ENCODE measurements at regions not wholly inside any gene's neighbourhood (a gene's known extent, or its start where the extent isn't known, plus 50 kb on each side); places are given as distances from the start of the nearest gene placed in this dataset.

- CTCF ChIA-PET = no interaction called here
- intact Hi-C loops (cut with micrococcal nuclease; ENCODE audit: unreplicated experiment) = no loop called here
These were observed 472.8 kb downstream of the CCDC171 start for GRCh38 chr9:16025627-16026026.

GRCh38 chr9:16026886-16027285, 474.0 kb downstream of the CCDC171 start:
- POLR2A ChIA-PET = no interaction called here
- Histone ChIP-seq H3K4me3 (ENCODE audit: low read depth in 2 of 2, low read length in 2 of 2) (no peak overlapping the region), H3K27ac (ENCODE audit: low read length) (no peak overlapping the region), H3K4me1 (ENCODE audit: control insufficient read depth, insufficient read depth, low read length) (no peaks in the 10 kb centered on the region), H3K9me3 (ENCODE audit: control insufficient read depth, insufficient read depth, low read depth, low read length) (no peaks in the 10 kb centered on the region), H3K27me3 (ENCODE audit: control insufficient read depth, insufficient read depth, low read length) (no peaks in the 10 kb centered on the region), H3K36me3 (ENCODE audit: control insufficient read depth, insufficient read depth, low read length) (no peaks in the 10 kb centered on the region)
- ATAC-seq (no peak), DNase-seq (ENCODE audit: low read depth, low spot score) (no peak)
- CTCF ChIA-PET = no interaction called here
- TF ChIP-seq CTCF (IDR thresholded peaks at IDR 0.05) (no peak), TCF7L2 (IDR thresholded peaks at IDR 0.05; ENCODE audit: low read depth, low read length) (no peak), REST (IDR thresholded peaks at IDR 0.05; ENCODE audit: insufficient read depth in 1 of 2, low read depth in 2 of 2, low read length in 1 of 2) (no peak), SIN3A (IDR thresholded peaks at IDR 0.05; ENCODE audit: borderline replicate concordance, insufficient read depth, low read depth, low read length) (no peak)
- intact Hi-C loops (cut with micrococcal nuclease; ENCODE audit: unreplicated experiment) (no loop called here), in situ Hi-C loops (cut with HindIII; ENCODE audit: low pct_unique_long_range_greater_than_20kb, low sequenced_read_pairs) (no loop called here)
- BruUV-seq (replicated peaks) = no TSS peak

More at GRCh38 chr9:16025627-16026026, 472.8 kb downstream of the CCDC171 start:
- H3K36me3 ChIP-seq (ENCODE audit: control insufficient read depth, insufficient read depth, low read length) = no peaks in the 10 kb centered on the region
- BruUV-seq (replicated peaks) = no TSS peak
- DNase-seq (ENCODE audit: low read depth, low spot score) = no peak
- H3K27ac ChIP-seq (ENCODE audit: low read length) = no peak overlapping the region
- no peaks in the 10 kb centered on the region for H3K9me3 ChIP-seq (ENCODE audit: control insufficient read depth, insufficient read depth, low read depth, low read length)
- in situ Hi-C loops (cut with HindIII; ENCODE audit: low pct_unique_long_range_greater_than_20kb, low sequenced_read_pairs) = no loop called here
- TF ChIP-seq TCF7L2 (IDR thresholded peaks at IDR 0.05; ENCODE audit: low read depth, low read length) (no peak), SIN3A (IDR thresholded peaks at IDR 0.05; ENCODE audit: borderline replicate concordance, insufficient read depth, low read depth, low read length) (no peak), CTCF (IDR thresholded peaks at IDR 0.05) (no peak), POLR2AphosphoS5 (IDR thresholded peaks at IDR 0.05; ENCODE audit: low read depth, low read length) (no peak), REST (IDR thresholded peaks at IDR 0.05; ENCODE audit: insufficient read depth in 1 of 2, low read depth in 2 of 2, low read length in 1 of 2) (no peak)
- H3K4me3 ChIP-seq (ENCODE audit: low read depth in 2 of 2, low read length in 2 of 2) = no peak overlapping the region
- POLR2A ChIA-PET = no interaction called here
- H3K27me3 ChIP-seq (ENCODE audit: control insufficient read depth, insufficient read depth, low read length) = no peaks in the 10 kb centered on the region
- H3K4me1 ChIP-seq (ENCODE audit: control insufficient read depth, insufficient read depth, low read length) = no peaks in the 10 kb centered on the region
- ATAC-seq = no peak
